ENCODE measurements at regions not wholly inside any gene's neighbourhood (a gene's known extent, or its start where the extent isn't known, plus 50 kb on each side); places are given as distances from the start of the nearest gene placed in this dataset.

GRCh38 chr15:26061248-26061647 lies 198.1 kb upstream of the ATP10A start:
- H3K79me2 ChIP-seq (ENCODE audit: insufficient read depth, low read length), result no peaks in the 10 kb centered on the region
- H2AFZ ChIP-seq (ENCODE audit: low read depth, low read length, poor library complexity, severe bottlenecking), result no peak overlapping the region
- ChIA-PET RAD21 (ENCODE audit: low non-redundant PET in 1 of 2, low total read pairs in 2 of 2, uncharacterized antibody in 2 of 2, unreplicated experiment in 2 of 2) (no interaction called here), CTCF (no interaction called here), POLR2A (no interaction called here)
- H3K36me3 ChIP-seq (ENCODE audit: control insufficient read depth in 1 of 2, insufficient read depth in 2 of 2, low read length in 2 of 2), result no peaks in the 10 kb centered on the region
- no peaks in the 10 kb centered on the region for H3K27me3 ChIP-seq (ENCODE audit: insufficient read depth, low read length)
- H3K27ac ChIP-seq (ENCODE audit: low read depth, low read length), result no peak overlapping the region
- no peak overlapping the region for H3K4me2 ChIP-seq (ENCODE audit: low read length)
- no TSS peak for BruUV-seq (replicated peaks)
- H3K9me3 ChIP-seq (ENCODE audit: control insufficient read depth in 1 of 2, insufficient read depth in 1 of 2, low read depth in 1 of 2, low read length in 2 of 2), result peaks cover 13 to 37% of the 10 kb centered on the region in 2 experiments; a peak in 2 of 4 replicates
- DNase-seq (ENCODE audit: low read depth, low spot score) (no peak), ATAC-seq (no peak)
- no peaks in the 10 kb centered on the region for H3K4me1 ChIP-seq (ENCODE audit: control insufficient read depth in 1 of 2, insufficient read depth in 2 of 2, low read length in 2 of 2)
- intact Hi-C loops (cut with micrococcal nuclease), result no loop called here
- no peaks in the 10 kb centered on the region for H3K9me2 ChIP-seq (ENCODE audit: insufficient read depth)
- H3K9ac ChIP-seq (ENCODE audit: low read length), result no peak overlapping the region
- H3K4me3 ChIP-seq (replicated peaks in 1 of 2; ENCODE audit: low read depth in 1 of 2, low read length in 2 of 2), result no peak overlapping the region
- no peak for TF ChIP-seq EGR1 (IDR thresholded peaks at IDR 0.05; ENCODE audit: low read depth)
- TF ChIP-seq POLR2A (IDR thresholded peaks at IDR 0.05; ENCODE audit: borderline replicate concordance, extremely low read depth, insufficient read depth, insufficient read length), result no peak
- no peak for TF ChIP-seq FOSL1 (IDR thresholded peaks at IDR 0.05; ENCODE audit: low read depth)
- TF ChIP-seq ZBTB33 (IDR thresholded peaks at IDR 0.05; ENCODE audit: extremely low read depth, insufficient replicate concordance, low read length), result no peak
- TF ChIP-seq, protein P1, sequence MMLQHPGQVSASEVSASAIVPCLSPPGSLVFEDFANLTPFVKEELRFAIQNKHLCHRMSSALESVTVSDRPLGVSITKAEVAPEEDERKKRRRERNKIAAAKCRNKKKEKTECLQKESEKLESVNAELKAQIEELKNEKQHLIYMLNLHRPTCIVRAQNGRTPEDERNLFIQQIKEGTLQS (IDR thresholded peaks at IDR 0.05), result no peak
- no peak for TF ChIP-seq EZH2 (IDR thresholded peaks at IDR 0.05)
- no peak for TF ChIP-seq RAD21 (IDR thresholded peaks at IDR 0.05; ENCODE audit: low read depth)
- no peak for TF ChIP-seq TCF7L2 (IDR thresholded peaks at IDR 0.05; ENCODE audit: borderline replicate concordance, extremely low read depth, insufficient read depth, insufficient read length)
- TF ChIP-seq JUND (IDR thresholded peaks at IDR 0.05), result no peak
- TF ChIP-seq SIN3A (IDR thresholded peaks at IDR 0.05; ENCODE audit: low read depth), result no peak
- TF ChIP-seq CTCF (IDR thresholded peaks at IDR 0.05 in 2 of 3, conservative IDR thresholded peaks at IDR 0.05 in 1 of 3; ENCODE audit: borderline replicate concordance in 1 of 3, insufficient read depth in 1 of 3, low read depth in 2 of 3, low read length in 2 of 3), result no peak
- no peak for TF ChIP-seq ELF1 (IDR thresholded peaks at IDR 0.05; ENCODE audit: borderline replicate concordance, low read depth)
- no peak for TF ChIP-seq SP1 (IDR thresholded peaks at IDR 0.05; ENCODE audit: low read depth)
- TF ChIP-seq YY1 (IDR thresholded peaks at IDR 0.05; ENCODE audit: extremely low read depth, insufficient replicate concordance, low read depth, low read length), result no peak
- TF ChIP-seq, protein P2, sequence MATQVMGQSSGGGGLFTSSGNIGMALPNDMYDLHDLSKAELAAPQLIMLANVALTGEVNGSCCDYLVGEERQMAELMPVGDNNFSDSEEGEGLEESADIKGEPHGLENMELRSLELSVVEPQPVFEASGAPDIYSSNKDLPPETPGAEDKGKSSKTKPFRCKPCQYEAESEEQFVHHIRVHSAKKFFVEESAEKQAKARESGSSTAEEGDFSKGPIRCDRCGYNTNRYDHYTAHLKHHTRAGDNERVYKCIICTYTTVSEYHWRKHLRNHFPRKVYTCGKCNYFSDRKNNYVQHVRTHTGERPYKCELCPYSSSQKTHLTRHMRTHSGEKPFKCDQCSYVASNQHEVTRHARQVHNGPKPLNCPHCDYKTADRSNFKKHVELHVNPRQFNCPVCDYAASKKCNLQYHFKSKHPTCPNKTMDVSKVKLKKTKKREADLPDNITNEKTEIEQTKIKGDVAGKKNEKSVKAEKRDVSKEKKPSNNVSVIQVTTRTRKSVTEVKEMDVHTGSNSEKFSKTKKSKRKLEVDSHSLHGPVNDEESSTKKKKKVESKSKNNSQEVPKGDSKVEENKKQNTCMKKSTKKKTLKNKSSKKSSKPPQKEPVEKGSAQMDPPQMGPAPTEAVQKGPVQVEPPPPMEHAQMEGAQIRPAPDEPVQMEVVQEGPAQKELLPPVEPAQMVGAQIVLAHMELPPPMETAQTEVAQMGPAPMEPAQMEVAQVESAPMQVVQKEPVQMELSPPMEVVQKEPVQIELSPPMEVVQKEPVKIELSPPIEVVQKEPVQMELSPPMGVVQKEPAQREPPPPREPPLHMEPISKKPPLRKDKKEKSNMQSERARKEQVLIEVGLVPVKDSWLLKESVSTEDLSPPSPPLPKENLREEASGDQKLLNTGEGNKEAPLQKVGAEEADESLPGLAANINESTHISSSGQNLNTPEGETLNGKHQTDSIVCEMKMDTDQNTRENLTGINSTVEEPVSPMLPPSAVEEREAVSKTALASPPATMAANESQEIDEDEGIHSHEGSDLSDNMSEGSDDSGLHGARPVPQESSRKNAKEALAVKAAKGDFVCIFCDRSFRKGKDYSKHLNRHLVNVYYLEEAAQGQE (IDR thresholded peaks at IDR 0.05; ENCODE audit: low read depth), result no peak
- TF ChIP-seq CEBPB (IDR thresholded peaks at IDR 0.05; ENCODE audit: low read depth), result no peak
- H4K20me1 ChIP-seq (ENCODE audit: insufficient read depth), result no peaks in the 10 kb centered on the region
